ENCODE measurements at regions not wholly inside any gene's neighbourhood (a gene's known extent, or its start where the extent isn't known, plus 50 kb on each side); places are given as distances from the start of the nearest gene placed in this dataset.

DNA sequence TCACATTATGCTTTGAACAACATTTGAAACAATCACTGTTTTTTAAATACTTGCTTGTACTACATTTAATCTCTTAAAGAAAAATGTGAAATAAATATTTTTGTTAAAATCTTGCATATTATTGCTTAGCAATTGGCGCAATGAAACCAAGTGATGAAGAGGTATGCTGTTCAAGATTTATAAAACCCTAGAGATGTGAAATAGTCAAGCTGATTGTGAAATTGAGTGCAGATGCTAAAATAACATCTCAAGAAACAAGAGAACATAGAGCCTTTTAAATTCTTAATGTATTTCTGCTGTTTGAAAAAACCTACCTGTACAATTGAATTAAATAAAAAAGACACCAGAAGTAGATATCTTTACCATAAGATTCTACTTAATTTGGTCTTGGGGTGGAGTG is 179.2 kb upstream of the MCHR2 start:
- H3K27me3 ChIP-seq (ENCODE audit: control insufficient read depth, insufficient read depth, low read length), result no peaks in the 10 kb centered on the region
- DNase-seq, result no peak
- H3K27ac ChIP-seq (ENCODE audit: low read length), result no peak overlapping the region
- H3K36me3 ChIP-seq (ENCODE audit: control insufficient read depth, insufficient read depth, low read length), result no peaks in the 10 kb centered on the region
- H3K9me3 ChIP-seq (replicated peaks; ENCODE audit: control insufficient read depth, low read depth, low read length), result no peaks in the 10 kb centered on the region
- H3K4me3 ChIP-seq (ENCODE audit: low read length), result no peak overlapping the region
- WGBS (ENCODE audit: insufficient coverage), result no CpG with 5 or more reads among the region's 1 CpG
- H3K4me1 ChIP-seq (ENCODE audit: control insufficient read depth, insufficient read depth, low read length), result peaks cover 14% of the 10 kb centered on the region

DNA sequence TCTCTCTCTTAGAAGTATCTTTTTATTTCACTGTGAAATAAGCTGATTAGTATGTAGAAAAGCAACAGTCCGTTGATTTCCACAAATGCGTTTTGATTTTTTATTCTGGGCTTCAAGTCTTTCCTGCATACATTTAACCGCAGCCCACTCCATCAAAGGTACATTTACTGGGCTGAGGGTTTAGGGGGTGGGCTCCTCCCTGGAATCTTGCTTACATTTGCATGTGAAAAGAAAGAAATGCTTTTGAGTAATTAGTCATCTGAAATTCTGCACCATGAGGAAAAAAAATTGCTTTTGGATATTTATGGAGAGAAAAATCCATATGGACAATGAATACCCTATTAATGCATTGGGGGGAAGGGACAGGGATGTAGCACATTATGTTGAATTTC is 178.3 kb upstream of the MCHR2 start:
- no CpG with 5 or more reads among the region's 3 CpGs for WGBS (ENCODE audit: insufficient coverage)
- H3K4me3 ChIP-seq (ENCODE audit: low read length), result no peak overlapping the region
- no peak for DNase-seq
- H3K4me1 ChIP-seq (ENCODE audit: control insufficient read depth, insufficient read depth, low read length), result peaks cover 7% of the 10 kb centered on the region
- no peak overlapping the region for H3K27ac ChIP-seq (ENCODE audit: low read length)
- no peaks in the 10 kb centered on the region for H3K9me3 ChIP-seq (replicated peaks; ENCODE audit: control insufficient read depth, low read depth, low read length)
- no peaks in the 10 kb centered on the region for H3K27me3 ChIP-seq (ENCODE audit: control insufficient read depth, insufficient read depth, low read length)
- H3K36me3 ChIP-seq (ENCODE audit: control insufficient read depth, insufficient read depth, low read length), result no peaks in the 10 kb centered on the region

GRCh38 chr6:100171533-100172321 is 177.7 kb upstream of the MCHR2 start:
- no CpG with 5 or more reads among the region's 4 CpGs for WGBS (ENCODE audit: insufficient coverage)
- H3K4me3 ChIP-seq (ENCODE audit: low read length), result no peak overlapping the region
- no peak for DNase-seq
- no peaks in the 10 kb centered on the region for H3K9me3 ChIP-seq (replicated peaks; ENCODE audit: control insufficient read depth, low read depth, low read length)
- peaks cover 3% of the 10 kb centered on the region for H3K4me1 ChIP-seq (ENCODE audit: control insufficient read depth, insufficient read depth, low read length)
- no peaks in the 10 kb centered on the region for H3K27me3 ChIP-seq (ENCODE audit: control insufficient read depth, insufficient read depth, low read length)
- no peaks in the 10 kb centered on the region for H3K36me3 ChIP-seq (ENCODE audit: control insufficient read depth, insufficient read depth, low read length)
- no peak overlapping the region for H3K27ac ChIP-seq (ENCODE audit: low read length)

- H3K36me3 ChIP-seq (ENCODE audit: control insufficient read depth, insufficient read depth, low read length), result no peaks in the 10 kb centered on the region
- no peak overlapping the region for H3K27ac ChIP-seq (ENCODE audit: low read length)
- WGBS (ENCODE audit: insufficient coverage), result 80% methylated on average over 1 of the region's 3 CpGs
- H3K4me3 ChIP-seq (ENCODE audit: low read length), result no peak overlapping the region
- no peaks in the 10 kb centered on the region for H3K27me3 ChIP-seq (ENCODE audit: control insufficient read depth, insufficient read depth, low read length)
- no peaks in the 10 kb centered on the region for H3K9me3 ChIP-seq (replicated peaks; ENCODE audit: control insufficient read depth, low read depth, low read length)
- H3K4me1 ChIP-seq (ENCODE audit: control insufficient read depth, insufficient read depth, low read length), result no peaks in the 10 kb centered on the region
- no peak for DNase-seq
Measured at GRCh38 chr6:100168148-100168547, 174.1 kb upstream of the MCHR2 start.

DNA sequence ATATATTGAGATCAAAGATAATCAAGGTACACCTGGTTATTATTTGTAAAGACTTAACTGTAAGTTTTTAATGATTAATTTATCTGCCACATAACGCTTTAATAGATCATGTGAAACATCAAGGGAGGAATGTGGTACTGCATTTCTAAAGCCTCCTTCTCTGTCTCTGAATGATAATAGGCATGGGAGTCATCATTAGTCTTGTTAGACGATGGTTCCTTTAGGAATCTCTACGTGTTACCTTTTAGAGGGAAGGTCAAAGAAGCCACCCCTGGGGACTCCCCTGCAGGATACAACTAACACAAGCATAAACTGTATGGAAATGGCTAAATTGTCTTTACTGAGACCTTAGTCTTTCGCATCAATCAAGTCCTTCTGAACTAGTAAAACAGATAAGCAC is 173.6 kb upstream of the MCHR2 start:
- Histone ChIP-seq H3K36me3 (ENCODE audit: control insufficient read depth, insufficient read depth, low read length) (no peaks in the 10 kb centered on the region), H3K27ac (ENCODE audit: low read length) (no peak overlapping the region), H3K4me1 (ENCODE audit: control insufficient read depth, insufficient read depth, low read length) (no peaks in the 10 kb centered on the region), H3K4me3 (ENCODE audit: low read length) (no peak overlapping the region), H3K27me3 (ENCODE audit: control insufficient read depth, insufficient read depth, low read length) (no peaks in the 10 kb centered on the region), H3K9me3 (replicated peaks; ENCODE audit: control insufficient read depth, low read depth, low read length) (no peaks in the 10 kb centered on the region)
- no CpG with 5 or more reads among the region's 4 CpGs for WGBS (ENCODE audit: insufficient coverage)
- no peak for DNase-seq

DNA sequence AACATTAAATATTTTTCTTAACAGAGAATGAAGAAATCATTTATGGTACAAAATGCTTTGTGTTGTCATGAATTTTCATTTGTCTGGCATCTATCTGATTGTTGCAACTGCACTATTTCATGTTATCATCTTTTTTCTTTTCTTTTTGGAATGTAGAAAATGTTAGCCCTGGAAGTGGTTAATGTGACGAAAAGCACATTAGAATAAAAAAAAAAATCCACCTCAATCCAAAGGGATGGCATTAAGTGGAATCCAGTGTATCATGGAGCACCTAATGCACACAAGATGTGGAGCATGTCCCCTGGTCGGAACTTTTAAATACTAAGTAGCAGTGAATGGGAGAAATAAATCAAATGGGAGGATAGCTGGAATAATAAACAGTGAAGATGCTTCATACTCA is 172.9 kb upstream of the MCHR2 start:
- H3K27ac ChIP-seq (ENCODE audit: low read length), result no peak overlapping the region
- no CpG with 5 or more reads among the region's 2 CpGs for WGBS (ENCODE audit: insufficient coverage)
- no peak for DNase-seq

DNA sequence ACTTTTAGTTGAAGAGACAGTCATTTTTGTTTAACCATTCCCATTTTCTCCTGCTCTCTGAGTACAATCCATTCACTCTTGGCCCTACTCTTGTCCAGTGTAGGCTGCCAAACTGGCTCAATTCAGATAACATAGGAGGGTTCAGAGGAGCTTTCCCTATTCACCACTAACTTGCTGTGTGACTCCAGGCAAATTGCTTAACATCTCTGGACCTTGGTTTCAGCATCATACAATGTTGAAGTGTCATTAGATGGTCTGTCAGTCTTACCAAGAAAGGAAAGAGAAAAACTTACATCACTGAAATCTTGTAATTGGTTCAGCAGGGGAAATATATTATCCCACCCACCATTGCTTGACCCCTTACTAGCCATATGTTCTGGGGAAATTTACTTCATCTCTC is 171.4 kb upstream of the MCHR2 start:
- no peaks in the 10 kb centered on the region for H3K9me3 ChIP-seq (replicated peaks; ENCODE audit: control insufficient read depth, low read depth, low read length)
- H3K36me3 ChIP-seq (ENCODE audit: control insufficient read depth, insufficient read depth, low read length), result no peaks in the 10 kb centered on the region
- H3K4me1 ChIP-seq (ENCODE audit: control insufficient read depth, insufficient read depth, low read length), result no peaks in the 10 kb centered on the region
- no peak overlapping the region for H3K27ac ChIP-seq (ENCODE audit: low read length)
- H3K4me3 ChIP-seq (ENCODE audit: low read length), result no peak overlapping the region
- DNase-seq, result no peak
- H3K27me3 ChIP-seq (ENCODE audit: control insufficient read depth, insufficient read depth, low read length), result no peaks in the 10 kb centered on the region

More for the DNA sequence above, 172.9 kb upstream of the MCHR2 start:
- no peaks in the 10 kb centered on the region for H3K27me3 ChIP-seq (ENCODE audit: control insufficient read depth, insufficient read depth, low read length)
- H3K4me1 ChIP-seq (ENCODE audit: control insufficient read depth, insufficient read depth, low read length), result no peaks in the 10 kb centered on the region
- H3K4me3 ChIP-seq (ENCODE audit: low read length), result no peak overlapping the region
- no peaks in the 10 kb centered on the region for H3K36me3 ChIP-seq (ENCODE audit: control insufficient read depth, insufficient read depth, low read length)
- H3K9me3 ChIP-seq (replicated peaks; ENCODE audit: control insufficient read depth, low read depth, low read length), result no peaks in the 10 kb centered on the region

DNA sequence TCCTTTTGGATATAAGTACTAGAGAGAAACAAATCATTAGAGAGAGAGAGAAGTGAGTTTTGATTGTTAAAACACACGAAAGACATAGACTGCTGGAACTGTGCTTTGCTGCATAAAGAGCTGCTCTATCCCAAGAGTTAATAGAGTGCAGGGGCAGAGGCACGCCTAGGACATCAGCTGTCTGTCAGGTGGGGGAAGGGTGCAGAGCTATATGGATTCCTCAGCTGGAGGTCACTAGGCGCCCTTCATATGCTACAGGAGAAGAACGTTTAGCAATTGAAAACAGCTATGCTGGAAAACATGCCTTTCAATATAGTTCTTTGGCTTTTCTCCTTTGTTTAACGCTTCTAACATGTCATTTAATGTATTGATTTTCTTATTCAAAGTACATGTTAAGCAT is 169.0 kb upstream of the MCHR2 start:
- no peaks in the 10 kb centered on the region for H3K9me3 ChIP-seq (replicated peaks; ENCODE audit: control insufficient read depth, low read depth, low read length)
- H3K4me1 ChIP-seq (ENCODE audit: control insufficient read depth, insufficient read depth, low read length), result no peaks in the 10 kb centered on the region
- H3K4me3 ChIP-seq (ENCODE audit: low read length), result no peak overlapping the region
- no peaks in the 10 kb centered on the region for H3K27me3 ChIP-seq (ENCODE audit: control insufficient read depth, insufficient read depth, low read length)
- 5% methylated on average over 2 of the region's 5 CpGs for WGBS (ENCODE audit: insufficient coverage)
- H3K36me3 ChIP-seq (ENCODE audit: control insufficient read depth, insufficient read depth, low read length), result no peaks in the 10 kb centered on the region
- DNase-seq, result no peak
- H3K27ac ChIP-seq (ENCODE audit: low read length), result no peak overlapping the region

DNA sequence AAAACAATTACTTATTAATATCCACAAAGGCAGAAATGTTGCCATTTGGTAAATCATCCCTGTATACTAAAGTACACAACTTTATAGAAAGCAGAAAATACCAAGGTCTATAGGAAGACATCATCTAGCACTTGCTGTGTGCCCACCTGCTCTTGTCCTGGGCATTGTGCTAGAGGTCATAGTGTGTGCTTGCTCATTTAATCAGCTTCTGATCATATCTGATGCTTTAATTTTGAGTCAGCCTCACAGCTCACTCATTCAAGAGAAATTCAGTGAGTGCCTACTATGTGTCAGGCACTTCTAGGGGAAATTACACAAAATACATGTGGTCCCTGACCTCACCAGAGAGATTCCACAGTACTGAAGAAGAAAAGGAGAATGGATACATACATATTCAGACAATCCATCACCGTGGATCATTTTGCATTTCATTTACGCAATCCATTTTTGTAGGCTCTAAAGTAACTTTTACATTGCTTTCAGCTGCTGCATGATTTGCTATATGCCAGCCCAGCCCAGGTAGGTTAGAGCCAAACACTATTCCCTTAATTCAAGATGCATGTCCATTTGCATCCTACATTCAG is 167.9 kb upstream of the MCHR2 start:
- no peak for DNase-seq
- H3K4me1 ChIP-seq (ENCODE audit: control insufficient read depth, insufficient read depth, low read length), result no peaks in the 10 kb centered on the region
- H3K4me3 ChIP-seq (ENCODE audit: low read length), result no peak overlapping the region
- H3K27me3 ChIP-seq (ENCODE audit: control insufficient read depth, insufficient read depth, low read length), result no peaks in the 10 kb centered on the region
- no peaks in the 10 kb centered on the region for H3K36me3 ChIP-seq (ENCODE audit: control insufficient read depth, insufficient read depth, low read length)
- no peak overlapping the region for H3K27ac ChIP-seq (ENCODE audit: low read length)
- H3K9me3 ChIP-seq (replicated peaks; ENCODE audit: control insufficient read depth, low read depth, low read length), result no peaks in the 10 kb centered on the region
- 100% methylated on average over 1 of the region's 2 CpGs for WGBS (ENCODE audit: insufficient coverage)

- 43% methylated on average over 1 of the region's 3 CpGs for WGBS (ENCODE audit: insufficient coverage)
- no peaks in the 10 kb centered on the region for H3K27me3 ChIP-seq (ENCODE audit: control insufficient read depth, insufficient read depth, low read length)
- no peak overlapping the region for H3K27ac ChIP-seq (ENCODE audit: low read length)
- no peaks in the 10 kb centered on the region for H3K9me3 ChIP-seq (replicated peaks; ENCODE audit: control insufficient read depth, low read depth, low read length)
- no peaks in the 10 kb centered on the region for H3K4me1 ChIP-seq (ENCODE audit: control insufficient read depth, insufficient read depth, low read length)
- H3K36me3 ChIP-seq (ENCODE audit: control insufficient read depth, insufficient read depth, low read length), result no peaks in the 10 kb centered on the region
- no peak overlapping the region for H3K4me3 ChIP-seq (ENCODE audit: low read length)
- DNase-seq, result no peak
Measured at GRCh38 chr6:100160930-100161329, 166.9 kb upstream of the MCHR2 start.

Measured in muscle of leg (tissue), 3 donors.